ENCODE measurements at regions not wholly inside any gene's neighbourhood (a gene's known extent, or its start where the extent isn't known, plus 50 kb on each side); places are given as distances from the start of the nearest gene placed in this dataset.

DNA sequence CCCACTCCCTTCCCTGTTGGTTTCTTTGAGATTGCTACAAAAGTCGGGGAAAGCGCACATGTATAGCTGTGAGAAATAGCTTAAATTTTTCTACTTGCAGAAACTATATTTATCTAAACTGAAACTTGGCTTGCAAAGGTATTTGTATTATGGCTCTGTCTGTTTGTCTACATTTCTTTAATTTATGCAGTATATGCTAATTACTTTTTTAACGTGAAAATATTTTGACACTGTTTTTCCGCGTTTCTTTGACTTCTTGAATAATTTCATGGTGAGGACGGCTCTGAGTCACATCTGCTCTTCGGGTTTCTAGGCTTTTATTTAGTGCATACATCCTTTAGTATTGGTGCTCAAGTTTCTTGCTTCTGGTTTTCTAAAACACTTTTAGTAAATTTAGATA is 182.1 kb upstream of the ZRANB2 start:
- no peak for DNase-seq

DNA sequence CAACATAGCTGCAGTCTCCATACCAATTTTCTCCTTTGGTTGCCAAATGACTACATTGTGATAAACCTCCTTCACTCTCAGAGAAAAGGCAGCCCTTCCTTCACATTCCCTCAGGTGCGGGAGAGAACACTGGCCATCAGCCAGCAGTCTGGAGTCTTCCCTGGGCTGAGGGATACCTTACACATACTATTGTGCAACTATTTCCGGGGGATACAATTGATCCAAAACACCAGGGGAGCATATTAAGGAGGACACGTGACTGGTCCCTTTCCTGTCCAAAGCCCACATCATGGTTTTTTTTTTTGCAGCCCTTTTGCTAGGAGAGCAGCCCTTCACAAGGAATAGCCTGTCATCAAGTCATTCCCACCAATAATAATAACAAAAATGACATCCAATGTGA is 172.1 kb upstream of the ZRANB2 start:
- no peak for DNase-seq

GRCh38 chr1:71245246-71245645 is 164.4 kb upstream of the ZRANB2 start:
- no peak for DNase-seq

DNA sequence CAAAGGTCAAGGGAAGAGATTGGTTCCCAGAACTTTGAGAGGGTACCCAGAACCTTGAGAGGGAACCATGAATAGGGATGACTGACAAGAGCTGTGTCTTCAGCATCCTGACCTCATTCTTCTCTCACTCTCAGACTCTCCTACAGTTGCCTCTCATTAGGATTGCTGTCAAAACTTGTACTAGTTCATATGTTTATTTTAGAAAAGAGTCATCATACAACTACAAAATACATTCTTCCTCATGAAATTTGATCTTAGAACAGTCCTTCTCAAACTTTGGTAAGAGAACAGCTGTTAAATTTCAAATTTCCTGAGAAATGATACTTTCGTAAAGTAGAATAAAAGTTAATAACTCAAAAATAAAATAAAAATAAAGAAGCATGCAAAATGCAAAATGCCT is 161.4 kb upstream of the ZRANB2 start:
- DNase-seq, result no peak

GRCh38 chr1:71240656-71241055 is 159.8 kb upstream of the ZRANB2 start:
- no peak for DNase-seq

- no peak for DNase-seq
Observed at GRCh38 chr1:71236503-71236902, 155.7 kb upstream of the ZRANB2 start.

- DNase-seq, result no peak
Observed at GRCh38 chr1:71233645-71234044, 152.8 kb upstream of the ZRANB2 start.

DNA sequence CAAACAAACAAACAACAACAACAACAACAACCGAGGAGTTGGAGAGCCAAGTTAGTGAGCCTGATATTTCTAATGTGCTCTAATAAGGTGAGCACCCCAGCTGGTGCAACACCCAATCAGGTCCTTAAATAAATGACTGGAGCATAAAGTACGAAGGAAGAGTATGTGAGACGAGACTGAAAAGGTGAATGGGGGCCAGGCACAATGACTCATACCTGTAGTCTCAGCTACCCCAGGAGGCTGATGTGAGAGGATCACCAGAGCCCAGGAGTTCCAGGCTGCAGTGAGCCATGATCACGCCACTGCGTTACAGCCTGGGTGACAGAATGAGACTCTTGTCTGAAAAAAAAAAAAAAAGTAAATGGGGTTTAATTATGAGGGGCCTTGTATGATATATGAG is 152.0 kb upstream of the ZRANB2 start:
- DNase-seq, result no peak

DNA sequence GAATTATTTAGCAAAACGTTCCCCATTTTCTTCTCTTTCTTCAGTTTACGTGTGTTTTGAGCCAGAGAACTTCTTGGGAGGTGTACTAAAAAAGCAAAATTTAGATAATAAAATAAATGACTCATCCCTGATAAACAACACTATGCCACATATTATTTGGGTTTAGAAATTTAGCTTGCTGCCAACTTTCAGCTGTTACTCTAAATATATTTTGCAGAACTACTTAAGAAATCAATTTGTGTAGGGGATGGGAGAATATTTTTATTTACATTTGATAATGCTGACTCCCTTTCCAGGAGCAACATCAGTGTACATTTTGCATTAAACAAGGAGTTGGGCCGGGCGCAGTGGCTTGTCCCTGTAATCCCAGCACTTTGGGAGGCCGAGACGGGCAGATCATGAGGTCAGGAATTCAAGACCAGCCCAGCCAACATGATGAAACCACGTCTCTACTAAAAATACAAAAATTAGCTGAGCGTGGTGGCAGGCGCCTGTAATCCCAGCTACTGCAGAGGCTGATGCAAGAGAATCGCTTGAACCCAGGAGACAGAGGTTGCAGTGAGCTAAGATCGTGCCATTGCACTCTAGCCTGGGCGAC is 151.4 kb upstream of the ZRANB2 start:
- no peak for DNase-seq

DNA sequence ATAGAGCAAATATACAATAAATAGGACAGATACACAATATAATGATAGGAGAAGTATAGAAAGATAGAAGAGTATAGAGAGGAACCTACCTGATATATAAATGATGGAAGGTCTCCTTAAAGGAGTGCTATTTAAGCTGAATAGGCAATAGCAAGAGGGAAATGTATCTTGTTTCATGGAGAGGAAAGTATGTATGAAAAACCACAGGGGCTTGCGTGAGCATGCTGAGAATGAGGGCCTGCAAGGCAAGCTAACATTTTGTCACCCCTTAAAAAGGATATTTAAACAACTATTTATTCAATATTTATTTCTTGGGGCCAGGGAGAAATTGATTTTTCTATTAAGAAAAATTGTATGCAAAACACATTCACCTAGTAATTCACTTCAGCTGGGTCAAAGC is 150.9 kb upstream of the ZRANB2 start:
- no peak for DNase-seq

GRCh38 chr1:71228742-71229365 is 148.0 kb upstream of the ZRANB2 start:
- DNase-seq, result no peak

DNA sequence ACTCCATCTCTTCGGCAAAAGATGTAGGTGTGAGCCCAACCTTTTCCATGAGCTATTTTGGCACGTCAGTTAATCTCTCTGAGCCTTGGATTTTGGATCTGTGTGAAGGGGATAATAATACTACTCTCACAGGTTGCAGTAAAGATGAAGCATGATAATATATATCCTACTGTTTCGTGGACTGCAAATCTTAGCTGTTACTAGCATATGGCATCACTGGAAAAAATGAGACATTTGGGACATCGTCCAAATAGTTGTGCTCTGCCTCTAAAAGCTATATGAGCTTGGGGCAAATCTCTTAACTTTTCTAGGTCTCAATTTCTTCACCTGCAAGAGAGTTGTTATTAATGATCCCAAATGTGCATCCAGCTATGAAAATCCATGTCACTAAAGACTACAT is 147.4 kb upstream of the ZRANB2 start:
- peak; percentile 8 for DNase-seq

DNA sequence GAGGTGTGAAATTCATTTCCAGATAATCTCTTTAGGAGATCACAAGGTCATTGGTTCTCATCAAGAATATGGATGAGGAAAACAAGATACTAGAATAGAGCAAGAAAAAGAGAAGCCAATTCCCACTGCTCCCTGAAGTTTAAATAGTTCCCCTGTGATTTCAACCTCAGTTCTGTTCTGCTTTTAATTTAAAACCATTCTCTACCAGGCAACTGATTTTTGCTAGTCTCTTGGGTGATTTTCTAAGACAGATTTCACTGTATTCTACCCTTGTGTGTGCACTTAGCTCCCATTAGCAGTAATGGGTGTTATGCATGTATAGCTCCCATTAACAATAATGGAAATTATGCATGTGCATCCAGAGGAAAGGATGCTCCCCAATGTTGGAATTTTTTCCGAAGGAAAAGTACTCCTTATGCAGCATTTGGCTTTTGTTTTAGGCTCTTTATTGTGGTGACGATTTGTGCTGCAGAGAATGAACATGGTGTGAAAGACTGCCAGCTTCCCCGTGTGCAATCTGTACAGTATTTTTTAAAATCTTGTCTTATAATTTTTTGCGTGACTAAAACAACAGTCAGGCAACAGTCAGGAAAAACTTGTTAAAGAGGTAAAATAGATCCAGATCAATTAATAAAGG is 144.0 kb upstream of the ZRANB2 start:
- no peak for DNase-seq

- DNase-seq, result peak; percentile 77
Observed at GRCh38 chr1:71223641-71224340, 143.0 kb upstream of the ZRANB2 start.

- DNase-seq, result no peak
Observed at GRCh38 chr1:71222668-71223067, 141.8 kb upstream of the ZRANB2 start.

DNA sequence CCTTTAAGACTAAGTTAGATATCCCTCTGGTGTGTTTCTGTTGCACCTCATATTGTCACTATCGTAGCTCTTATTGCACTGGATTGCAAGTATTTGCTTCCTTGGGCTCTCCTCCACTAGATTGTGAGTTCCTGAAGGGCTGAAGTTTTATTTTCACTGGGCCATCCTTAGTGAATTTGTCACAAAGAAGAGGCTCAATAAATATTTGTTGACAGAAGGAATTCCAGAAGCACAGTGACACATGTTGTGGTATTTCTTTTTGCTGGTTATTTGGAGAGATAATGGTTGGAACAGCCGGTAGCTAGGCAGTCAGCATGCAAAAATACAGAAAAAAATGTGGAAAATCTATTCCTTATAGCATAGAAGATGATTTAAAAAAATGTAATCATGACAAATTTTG is 129.9 kb upstream of the ZRANB2 start:
- no peak for DNase-seq

GRCh38 chr1:71203241-71203640 is 122.4 kb upstream of the ZRANB2 start:
- DNase-seq, result no peak

- no peak for DNase-seq
Observed at GRCh38 chr1:71200503-71200902, 119.7 kb upstream of the ZRANB2 start.

DNA sequence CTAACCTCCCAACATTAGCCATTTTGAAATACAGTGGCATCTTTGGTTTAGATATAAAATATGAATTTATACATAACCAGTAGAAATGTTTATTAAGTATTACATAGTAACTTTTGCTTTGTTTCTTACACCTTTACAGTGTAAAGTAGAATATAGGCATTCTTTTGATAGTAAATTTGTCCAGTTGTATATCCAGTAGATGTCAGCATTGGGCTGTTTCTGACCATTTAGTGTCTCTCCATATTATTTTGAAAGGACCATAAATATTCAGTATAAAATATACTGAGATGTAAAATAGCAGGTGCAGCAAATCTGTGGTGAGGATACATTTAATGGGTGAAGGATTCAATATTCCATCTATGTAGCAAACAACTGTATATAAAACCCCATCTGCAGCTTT is 115.8 kb upstream of the ZRANB2 start:
- peak; percentile 44 for DNase-seq

DNA sequence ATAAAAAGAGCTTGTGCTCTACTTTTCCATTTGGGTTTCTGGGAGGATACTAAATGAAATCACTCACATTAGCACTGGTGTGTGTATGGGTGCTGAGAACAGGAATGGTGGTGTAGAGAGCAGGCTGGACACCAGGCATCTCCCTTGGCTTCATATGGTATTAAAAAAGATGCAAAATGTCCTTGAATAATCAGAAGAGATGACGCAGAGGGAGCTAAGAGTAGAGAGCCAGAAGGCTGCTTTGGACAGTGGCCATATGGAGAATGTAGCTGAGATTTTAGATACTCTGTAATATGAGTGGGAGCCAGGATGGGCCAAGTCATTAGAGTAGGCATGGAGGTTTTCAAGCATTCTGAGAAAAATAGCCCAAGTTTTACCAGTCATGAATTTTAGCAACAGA is 112.3 kb upstream of the ZRANB2 start:
- DNase-seq, result peak; percentile 93

DNA sequence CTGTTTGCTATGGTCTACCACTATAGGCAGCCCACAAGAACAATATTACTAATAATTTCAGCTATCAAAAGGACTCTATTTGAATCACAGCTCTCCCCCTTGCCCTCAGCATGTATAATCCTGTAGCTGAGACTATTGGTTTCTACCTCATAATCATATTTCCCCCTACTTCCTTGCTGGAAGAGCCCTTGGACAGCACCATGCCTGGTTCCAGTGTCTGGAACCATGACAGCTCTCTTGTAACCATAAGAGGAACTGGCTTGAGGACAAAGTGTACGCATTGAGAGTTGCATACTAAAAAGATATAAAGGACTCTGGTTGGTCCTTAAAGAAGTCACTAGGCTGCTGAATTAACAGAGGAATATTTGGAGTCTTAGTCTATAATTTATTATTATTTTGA is 110.7 kb upstream of the ZRANB2 start:
- DNase-seq, result no peak

GRCh38 chr1:71190843-71191242 is 110.0 kb upstream of the ZRANB2 start:
- peak; percentile 28 for DNase-seq

DNA sequence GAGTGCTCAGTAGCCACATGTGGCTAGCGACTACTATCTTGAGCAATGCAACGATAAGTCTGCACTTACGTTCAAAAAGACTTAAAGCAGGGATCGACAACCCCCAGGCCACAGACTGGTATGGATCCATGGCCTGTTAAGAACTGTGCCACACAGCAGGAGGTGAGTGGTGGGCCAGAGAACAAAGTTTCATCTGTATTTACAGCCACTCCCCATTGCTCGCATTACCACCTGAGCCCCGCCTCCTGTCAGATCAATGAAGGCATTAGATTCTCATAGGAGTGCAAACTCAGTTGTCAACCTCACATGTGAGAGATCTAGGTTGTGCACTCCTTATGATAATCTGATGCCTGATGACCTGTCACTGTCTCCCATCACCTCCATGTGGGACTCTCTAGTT is 103.6 kb upstream of the ZRANB2 start:
- no peak for DNase-seq

DNA sequence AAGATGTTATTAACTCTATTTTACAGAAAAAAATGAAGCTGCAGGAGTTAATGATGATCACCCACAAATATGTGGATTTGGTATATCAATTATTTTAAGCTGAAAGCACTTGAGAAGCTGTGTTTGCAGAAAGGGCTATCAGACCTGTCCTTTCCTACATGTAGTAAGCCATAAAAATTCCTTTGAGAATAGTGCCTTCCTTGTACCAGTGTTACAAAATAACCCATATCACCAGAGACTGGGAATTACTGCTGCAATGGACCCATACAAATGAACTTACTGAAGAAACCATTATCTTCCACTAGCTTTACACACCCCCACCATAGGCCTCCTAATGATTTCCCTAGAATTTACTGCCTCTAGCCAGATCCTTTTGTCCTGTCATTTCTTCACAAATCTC is 99.2 kb upstream of the ZRANB2 start:
- no peak for DNase-seq
